ENCODE measurements at regions not wholly inside any gene's neighbourhood (a gene's known extent, or its start where the extent isn't known, plus 50 kb on each side); places are given as distances from the start of the nearest gene placed in this dataset.

GRCh38 chr2:38174131-38174530, 98.2 kb upstream of the CYP1B1 start:
- no peak for DNase-seq (ENCODE audit: low read depth in 4 of 4, low spot score in 3 of 4)

- DNase-seq (ENCODE audit: low read depth in 4 of 4, low spot score in 3 of 4) = no peak
Observed at GRCh38 chr2:38173683-38174082, 97.7 kb upstream of the CYP1B1 start.

GRCh38 chr2:38171208-38171855, 95.4 kb upstream of the CYP1B1 start:
- no peak for DNase-seq (ENCODE audit: low read depth in 4 of 4, low spot score in 3 of 4)

- DNase-seq (ENCODE audit: low read depth in 4 of 4, low spot score in 3 of 4) = no peak
Observed at GRCh38 chr2:38170733-38171132, 94.8 kb upstream of the CYP1B1 start.

GRCh38 chr2:38170067-38170466, 94.1 kb upstream of the CYP1B1 start:
- no peak for DNase-seq (ENCODE audit: low read depth in 4 of 4, low spot score in 3 of 4)

- DNase-seq (ENCODE audit: low read depth in 4 of 4, low spot score in 3 of 4) = no peak
Observed at GRCh38 chr2:38168710-38169480, 92.9 kb upstream of the CYP1B1 start.

- no peak for DNase-seq (ENCODE audit: low read depth in 4 of 4, low spot score in 3 of 4)
Observed at GRCh38 chr2:38167968-38168350, 92.0 kb upstream of the CYP1B1 start.

GRCh38 chr2:38165698-38166097, 89.7 kb upstream of the CYP1B1 start:
- no peak for DNase-seq (ENCODE audit: low read depth in 4 of 4, low spot score in 3 of 4)

- no peak for DNase-seq (ENCODE audit: low read depth in 4 of 4, low spot score in 3 of 4)
Observed at GRCh38 chr2:38164881-38165280, 88.9 kb upstream of the CYP1B1 start.

- no peak for DNase-seq (ENCODE audit: low read depth in 4 of 4, low spot score in 3 of 4)
Observed at GRCh38 chr2:38163579-38163978, 87.6 kb upstream of the CYP1B1 start.

- DNase-seq (ENCODE audit: low read depth in 4 of 4, low spot score in 3 of 4) = no peak
Observed at GRCh38 chr2:38163006-38163405, 87.1 kb upstream of the CYP1B1 start.

- no peak for DNase-seq (ENCODE audit: low read depth in 4 of 4, low spot score in 3 of 4)
Observed at GRCh38 chr2:38160516-38160915, 84.6 kb upstream of the CYP1B1 start.

- no peak for DNase-seq (ENCODE audit: low read depth in 4 of 4, low spot score in 3 of 4)
Observed at GRCh38 chr2:38159597-38159996, 83.6 kb upstream of the CYP1B1 start.

GRCh38 chr2:38159191-38159590, 83.2 kb upstream of the CYP1B1 start:
- no peak for DNase-seq (ENCODE audit: low read depth in 4 of 4, low spot score in 3 of 4)

GRCh38 chr2:38158378-38159118, 82.6 kb upstream of the CYP1B1 start:
- no peak for DNase-seq (ENCODE audit: low read depth in 4 of 4, low spot score in 3 of 4)

GRCh38 chr2:38156436-38156835, 80.5 kb upstream of the CYP1B1 start:
- no peak for DNase-seq (ENCODE audit: low read depth in 4 of 4, low spot score in 3 of 4)

- DNase-seq (ENCODE audit: low read depth in 4 of 4, low spot score in 3 of 4) = no peak
Observed at GRCh38 chr2:38155015-38155414, 79.1 kb upstream of the CYP1B1 start.

- DNase-seq (ENCODE audit: low read depth in 4 of 4, low spot score in 3 of 4) = no peak
Observed at GRCh38 chr2:38154395-38154794, 78.4 kb upstream of the CYP1B1 start.

- no peak for DNase-seq (ENCODE audit: low read depth in 4 of 4, low spot score in 3 of 4)
Observed at GRCh38 chr2:38153476-38154135, 77.7 kb upstream of the CYP1B1 start.

GRCh38 chr2:38152913-38153312, 77.0 kb upstream of the CYP1B1 start:
- no peak for DNase-seq (ENCODE audit: low read depth in 4 of 4, low spot score in 3 of 4)

GRCh38 chr2:38152035-38152434, 76.1 kb upstream of the CYP1B1 start:
- DNase-seq (ENCODE audit: low read depth in 4 of 4, low spot score in 3 of 4) = no peak
